Osteocyte (in vitro differentiated cells): ENCODE measurements at regions not wholly inside any gene's neighbourhood (a gene's known extent, or its start where the extent isn't known, plus 50 kb on each side); places are given as distances from the start of the nearest gene placed in this dataset.

Source experiments
- DNase-seq: peaks from one replicate; pipeline ENCODE4 v3.0.0; 2021; ENCODE audit warnings: mixed read lengths; ENCODE audit not compliant: unreplicated experiment; ENCODE audit errors: extremely low spot score
- H3K27ac Mint-ChIP-seq: one replicate; pipeline ENCODE4 v1.8.0; 2021; ENCODE audit warnings: mild to moderate bottlenecking, mixed read lengths; ENCODE audit not compliant: unreplicated experiment
- H3K27me3 Mint-ChIP-seq: one replicate; pipeline ENCODE4 v1.8.0; 2021; ENCODE audit warnings: mixed read lengths; ENCODE audit not compliant: unreplicated experiment
- H3K36me3 Mint-ChIP-seq: one replicate; pipeline ENCODE4 v1.8.0; 2021; ENCODE audit warnings: mixed read lengths; ENCODE audit not compliant: unreplicated experiment
- H3K4me1 Mint-ChIP-seq: one replicate; pipeline ENCODE4 v1.8.0; 2021; ENCODE audit warnings: mixed read lengths; ENCODE audit not compliant: unreplicated experiment
- H3K4me3 Mint-ChIP-seq: one replicate; pipeline ENCODE4 v1.8.0; 2021; ENCODE audit warnings: mild to moderate bottlenecking, moderate library complexity, mixed read lengths; ENCODE audit not compliant: unreplicated experiment
- H3K9me3 Mint-ChIP-seq: one replicate; pipeline ENCODE4 v1.8.0; 2021; ENCODE audit warnings: mixed read lengths; ENCODE audit not compliant: unreplicated experiment
- CTCF ChIP-seq: fragments of 200-600 bp; sonication (generic); IDR thresholded peaks from 2 replicates; pipeline ENCODE4 v1.5.0; 2021; ENCODE audit warnings: antibody characterized with exemption, mild to moderate bottlenecking, moderate library complexity

- H3K27ac Mint-ChIP-seq, result no peak overlapping the region
- H3K36me3 Mint-ChIP-seq, result peaks cover 3% of the 10 kb centered on the region
- H3K27me3 Mint-ChIP-seq, result no peaks in the 10 kb centered on the region
- peaks cover 15% of the 10 kb centered on the region for H3K9me3 Mint-ChIP-seq
- no peak for TF ChIP-seq CTCF
- no peak for DNase-seq
- H3K4me3 Mint-ChIP-seq, result no peak overlapping the region
- H3K4me1 Mint-ChIP-seq, result no peaks in the 10 kb centered on the region
Measured at GRCh38 chr21:18914570-18914969, 511.0 kb upstream of the TMPRSS15 start.

GRCh38 chr21:18917622-18918021, 514.0 kb upstream of the TMPRSS15 start:
- H3K27ac Mint-ChIP-seq, result no peak overlapping the region
- H3K4me3 Mint-ChIP-seq, result no peak overlapping the region
- no peaks in the 10 kb centered on the region for H3K27me3 Mint-ChIP-seq
- H3K4me1 Mint-ChIP-seq, result peaks cover 10% of the 10 kb centered on the region
- no peak for DNase-seq
- no peaks in the 10 kb centered on the region for H3K36me3 Mint-ChIP-seq
- no peaks in the 10 kb centered on the region for H3K9me3 Mint-ChIP-seq
- TF ChIP-seq CTCF, result no peak

- no peaks in the 10 kb centered on the region for H3K9me3 Mint-ChIP-seq
- TF ChIP-seq CTCF, result no peak
Measured at GRCh38 chr21:18931237-18931636, 527.7 kb upstream of the TMPRSS15 start.

GRCh38 chr21:18937337-18937736, 533.8 kb upstream of the TMPRSS15 start:
- H3K27ac Mint-ChIP-seq, result no peak overlapping the region
- TF ChIP-seq CTCF, result no peak
- H3K4me1 Mint-ChIP-seq, result peaks cover 3% of the 10 kb centered on the region
- DNase-seq, result no peak
- H3K36me3 Mint-ChIP-seq, result no peaks in the 10 kb centered on the region
- H3K4me3 Mint-ChIP-seq, result no peak overlapping the region
- H3K9me3 Mint-ChIP-seq, result no peaks in the 10 kb centered on the region
- H3K27me3 Mint-ChIP-seq, result no peaks in the 10 kb centered on the region

More at GRCh38 chr21:18931237-18931636, 527.7 kb upstream of the TMPRSS15 start:
- no peak for DNase-seq
- Mint-ChIP-seq H3K4me3 (no peak overlapping the region), H3K36me3 (no peaks in the 10 kb centered on the region), H3K27ac (no peak overlapping the region), H3K27me3 (no peaks in the 10 kb centered on the region), H3K4me1 (peaks cover 17% of the 10 kb centered on the region)

GRCh38 chr21:18940791-18941190, 537.2 kb upstream of the TMPRSS15 start:
- DNase-seq, result no peak
- H3K36me3 Mint-ChIP-seq, result no peaks in the 10 kb centered on the region
- no peak overlapping the region for H3K27ac Mint-ChIP-seq
- peaks cover 3% of the 10 kb centered on the region for H3K4me1 Mint-ChIP-seq
- H3K27me3 Mint-ChIP-seq, result no peaks in the 10 kb centered on the region
- no peaks in the 10 kb centered on the region for H3K9me3 Mint-ChIP-seq
- no peak for TF ChIP-seq CTCF
- H3K4me3 Mint-ChIP-seq, result no peak overlapping the region
